ENCODE measurements at regions not wholly inside any gene's neighbourhood (a gene's known extent, or its start where the extent isn't known, plus 50 kb on each side); places are given as distances from the start of the nearest gene placed in this dataset.

DNA sequence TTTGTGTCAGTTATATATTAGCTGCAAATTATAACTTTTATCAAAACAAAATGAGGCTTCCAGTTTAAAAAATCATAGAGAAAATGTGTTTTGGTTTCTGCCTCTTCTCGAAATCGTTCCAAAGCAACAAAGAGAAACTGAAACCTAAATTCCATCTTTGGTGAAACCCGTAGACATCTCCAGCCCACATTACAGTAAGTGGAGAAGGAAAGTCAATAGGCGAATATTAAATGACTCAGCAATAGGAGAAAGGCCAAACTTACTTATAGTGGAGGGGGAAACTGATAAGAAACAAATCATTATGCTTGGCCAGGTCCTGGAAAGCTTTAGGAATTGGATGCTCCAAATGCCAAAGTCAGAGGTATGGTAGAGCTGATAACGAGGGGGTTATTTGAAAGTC, 103.0 kb upstream of the SHISA6 start:
- TF ChIP-seq, protein P1, sequence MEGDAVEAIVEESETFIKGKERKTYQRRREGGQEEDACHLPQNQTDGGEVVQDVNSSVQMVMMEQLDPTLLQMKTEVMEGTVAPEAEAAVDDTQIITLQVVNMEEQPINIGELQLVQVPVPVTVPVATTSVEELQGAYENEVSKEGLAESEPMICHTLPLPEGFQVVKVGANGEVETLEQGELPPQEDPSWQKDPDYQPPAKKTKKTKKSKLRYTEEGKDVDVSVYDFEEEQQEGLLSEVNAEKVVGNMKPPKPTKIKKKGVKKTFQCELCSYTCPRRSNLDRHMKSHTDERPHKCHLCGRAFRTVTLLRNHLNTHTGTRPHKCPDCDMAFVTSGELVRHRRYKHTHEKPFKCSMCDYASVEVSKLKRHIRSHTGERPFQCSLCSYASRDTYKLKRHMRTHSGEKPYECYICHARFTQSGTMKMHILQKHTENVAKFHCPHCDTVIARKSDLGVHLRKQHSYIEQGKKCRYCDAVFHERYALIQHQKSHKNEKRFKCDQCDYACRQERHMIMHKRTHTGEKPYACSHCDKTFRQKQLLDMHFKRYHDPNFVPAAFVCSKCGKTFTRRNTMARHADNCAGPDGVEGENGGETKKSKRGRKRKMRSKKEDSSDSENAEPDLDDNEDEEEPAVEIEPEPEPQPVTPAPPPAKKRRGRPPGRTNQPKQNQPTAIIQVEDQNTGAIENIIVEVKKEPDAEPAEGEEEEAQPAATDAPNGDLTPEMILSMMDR (IDR thresholded peaks at IDR 0.05): no peak
- TF ChIP-seq ZFX (IDR thresholded peaks at IDR 0.05; ENCODE audit: borderline replicate concordance): no peak

Measured in 22Rv1 (cell line).